C4-2B (cell line): ENCODE measurements at regions not wholly inside any gene's neighbourhood (a gene's known extent, or its start where the extent isn't known, plus 50 kb on each side); places are given as distances from the start of the nearest gene placed in this dataset.

ENCODE experiments used
- CTCF ChIP-seq: fragments of 450-650 bp; conservative IDR thresholded peaks from 2 replicates; pipeline ENCODE4 v1.5.1; 2017; ENCODE audit warnings: mild to moderate bottlenecking
- ZFX ChIP-seq: fragments of 450-650 bp; IDR thresholded peaks from 2 replicates; pipeline ENCODE4 v1.6.1; 2017

DNA sequence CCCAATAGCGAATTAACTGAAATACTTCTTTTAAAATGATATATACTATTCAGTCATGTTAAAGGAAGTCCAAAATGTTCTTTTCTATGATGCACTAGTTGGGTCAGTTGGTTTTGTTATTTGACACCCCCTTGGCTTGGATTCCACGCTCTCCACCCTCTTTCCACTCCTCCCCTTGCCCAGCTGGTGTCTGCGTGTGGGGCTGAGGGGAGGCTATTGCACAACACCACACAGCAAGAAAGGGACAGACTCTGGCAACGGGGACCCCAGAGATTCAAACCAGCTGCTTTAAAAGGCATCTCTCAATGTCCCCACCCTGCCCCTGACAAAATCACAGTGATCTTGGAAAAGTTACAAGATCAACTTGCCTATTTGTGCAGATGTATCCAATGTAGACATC lies 394.3 kb downstream of the TGFB2 start:
- TF ChIP-seq CTCF (no peak), ZFX (no peak)
